ENCODE measurements at regions not wholly inside any gene's neighbourhood (a gene's known extent, or its start where the extent isn't known, plus 50 kb on each side); places are given as distances from the start of the nearest gene placed in this dataset.

GRCh38 chr12:76611533-76611932, 52.0 kb upstream of the OSBPL8 start:
- peak; percentile 82 for DNase-seq (ENCODE audit: low spot score)

DNA sequence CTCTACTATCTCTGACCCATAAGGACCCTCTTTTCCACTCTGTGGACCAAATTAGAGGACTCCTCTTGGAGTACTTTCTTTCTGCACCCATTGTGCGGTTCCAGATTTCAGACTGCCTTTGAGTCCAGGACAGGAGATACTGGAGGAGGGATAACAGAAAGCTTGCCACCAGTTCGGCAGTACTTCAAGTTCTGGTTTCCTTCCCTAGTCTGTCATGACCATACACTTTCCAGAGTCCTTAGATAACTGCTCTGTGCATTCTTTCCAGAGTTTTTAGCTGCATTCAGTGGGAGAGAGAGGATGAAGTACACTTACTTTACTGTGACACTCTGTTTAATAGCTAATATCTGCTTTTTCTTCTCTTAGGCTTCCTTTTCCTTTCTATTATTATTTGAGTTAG, 54.8 kb upstream of the OSBPL8 start:
- DNase-seq (ENCODE audit: low spot score), result no peak

GRCh38 chr12:76618031-76618430, 58.5 kb upstream of the OSBPL8 start:
- no peak for DNase-seq (ENCODE audit: low spot score)

DNA sequence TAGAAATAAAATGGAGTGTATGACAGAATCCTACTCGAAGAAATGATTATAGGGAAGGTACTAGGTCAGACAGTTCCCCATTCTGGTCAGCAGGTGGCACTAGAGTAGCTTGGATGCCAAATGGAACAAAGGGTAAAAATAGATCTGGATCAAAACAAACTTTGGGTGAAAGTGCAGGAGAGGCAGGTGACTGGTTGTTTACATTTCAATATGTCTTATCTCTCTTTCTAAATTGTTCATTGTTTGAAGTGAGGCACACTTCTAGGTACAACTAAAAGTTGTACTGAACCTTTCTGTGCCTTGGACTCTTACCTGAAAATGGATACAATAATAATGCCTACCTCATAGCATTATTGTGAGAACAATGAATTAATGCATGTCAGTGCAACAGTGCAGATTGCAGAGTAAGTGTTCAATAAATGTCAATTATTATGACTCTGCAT, 62.0 kb upstream of the OSBPL8 start:
- peak; percentile 63 for DNase-seq (ENCODE audit: low spot score)

DNA sequence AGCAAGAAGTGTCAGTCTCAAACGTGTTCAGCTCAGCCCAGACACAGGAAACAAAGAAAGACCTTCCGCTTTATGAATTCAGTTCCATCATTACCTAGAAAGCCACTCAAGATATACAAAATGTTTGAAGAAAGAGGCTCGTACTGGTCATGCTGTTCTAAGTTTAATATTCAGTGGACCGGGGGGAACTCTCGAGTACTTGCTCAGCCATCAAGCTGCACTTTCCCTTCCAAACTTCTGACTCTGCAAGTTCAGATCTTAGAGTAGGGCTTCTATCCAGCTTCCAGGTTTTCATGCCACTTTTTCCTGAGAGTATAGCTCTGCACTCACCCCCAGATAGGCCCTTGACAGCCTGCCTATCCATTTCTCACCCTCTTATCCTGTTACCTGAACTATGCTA, 62.8 kb upstream of the OSBPL8 start:
- DNase-seq (ENCODE audit: low spot score), result no peak

DNA sequence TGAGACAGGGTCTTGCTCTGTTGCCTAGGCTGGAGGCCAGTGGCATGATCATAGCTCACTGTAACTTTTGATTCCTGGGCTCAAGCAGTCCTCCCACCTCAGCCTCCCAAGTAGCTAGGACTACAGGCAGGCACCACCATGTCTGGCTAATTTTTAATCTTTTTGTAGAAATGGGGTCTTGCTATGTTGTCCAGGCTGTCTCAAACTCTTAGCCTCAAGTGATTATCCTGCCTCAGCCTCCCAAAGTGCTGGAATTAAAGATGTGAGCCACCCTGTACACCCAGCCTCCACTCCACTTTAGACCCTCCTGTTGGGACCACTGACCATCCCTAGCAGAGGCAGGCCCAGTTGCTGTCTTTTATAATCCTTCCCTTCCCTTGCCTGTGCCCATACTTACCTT, 63.3 kb upstream of the OSBPL8 start:
- DNase-seq (ENCODE audit: low spot score), result no peak

DNA sequence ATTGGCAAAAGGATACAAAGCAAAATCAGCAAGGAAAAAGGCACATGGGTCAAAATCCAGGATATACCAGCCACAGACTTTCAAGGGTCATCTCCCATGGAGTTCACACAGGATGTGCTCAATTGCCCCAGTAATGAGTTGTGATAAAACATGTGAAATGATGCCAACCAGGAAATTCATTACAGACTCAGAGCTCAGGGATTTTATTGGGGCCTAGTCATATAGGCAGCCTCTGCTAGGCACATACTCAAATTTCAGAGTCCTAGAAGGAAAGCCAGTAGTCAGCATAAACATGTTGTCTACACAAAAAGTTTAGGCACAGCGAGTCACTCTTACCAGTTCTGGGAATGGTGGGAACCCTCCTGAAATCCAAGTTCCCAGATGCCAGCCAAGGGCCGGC, 64.4 kb upstream of the OSBPL8 start:
- peak; percentile 10 for DNase-seq (ENCODE audit: low spot score)

- DNase-seq (ENCODE audit: low spot score), result no peak
These were observed 68.0 kb upstream of the OSBPL8 start for GRCh38 chr12:76627346-76628135.

- no peak for DNase-seq (ENCODE audit: low spot score)
These were observed 69.2 kb upstream of the OSBPL8 start for GRCh38 chr12:76628745-76629144.

DNA sequence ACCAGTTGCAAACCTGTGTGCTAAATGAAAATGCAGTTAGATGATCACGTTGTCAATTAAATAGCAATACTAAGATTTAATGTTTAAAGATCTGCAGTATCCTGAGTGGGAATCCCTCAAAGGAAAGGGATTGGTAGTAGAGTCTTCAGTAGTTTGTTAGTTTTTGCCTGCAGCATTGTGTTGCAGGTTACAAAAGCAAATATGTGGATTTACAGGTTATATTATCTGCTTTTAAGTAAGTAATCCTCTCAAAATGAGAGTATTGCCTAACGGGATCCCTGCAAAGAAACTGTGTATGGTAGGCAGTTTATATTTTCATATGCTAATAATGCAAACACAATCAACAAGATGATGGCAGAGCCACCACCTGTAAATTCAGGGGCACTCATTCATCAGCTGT, 72.2 kb upstream of the OSBPL8 start:
- DNase-seq (ENCODE audit: low spot score), result no peak

DNA sequence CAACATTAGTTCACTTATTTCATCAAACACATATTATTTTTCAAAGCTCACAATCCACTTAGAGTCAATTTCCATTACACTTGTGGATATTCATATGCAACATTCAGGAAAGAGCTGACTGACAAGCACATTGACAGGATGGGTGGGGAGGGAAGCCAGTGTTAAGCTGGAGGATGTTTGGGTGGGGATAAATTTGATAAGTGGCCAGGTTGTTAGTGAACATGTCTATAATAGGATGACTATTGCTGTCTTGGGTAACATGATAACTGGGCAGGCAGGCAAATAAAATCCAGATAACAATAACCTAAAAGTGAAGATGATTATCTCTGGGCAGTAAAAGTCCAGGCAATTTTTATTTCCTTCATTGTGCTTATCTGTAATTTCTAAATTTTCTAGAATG, 73.8 kb upstream of the OSBPL8 start:
- DNase-seq (ENCODE audit: low spot score), result no peak

- no peak for DNase-seq (ENCODE audit: low spot score)
These were observed 74.6 kb upstream of the OSBPL8 start for GRCh38 chr12:76634133-76634532.

GRCh38 chr12:76636121-76636692, 76.6 kb upstream of the OSBPL8 start:
- DNase-seq (ENCODE audit: low spot score), result peak; percentile 9

GRCh38 chr12:76637807-76638206, 78.2 kb upstream of the OSBPL8 start:
- DNase-seq (ENCODE audit: low spot score), result no peak

DNA sequence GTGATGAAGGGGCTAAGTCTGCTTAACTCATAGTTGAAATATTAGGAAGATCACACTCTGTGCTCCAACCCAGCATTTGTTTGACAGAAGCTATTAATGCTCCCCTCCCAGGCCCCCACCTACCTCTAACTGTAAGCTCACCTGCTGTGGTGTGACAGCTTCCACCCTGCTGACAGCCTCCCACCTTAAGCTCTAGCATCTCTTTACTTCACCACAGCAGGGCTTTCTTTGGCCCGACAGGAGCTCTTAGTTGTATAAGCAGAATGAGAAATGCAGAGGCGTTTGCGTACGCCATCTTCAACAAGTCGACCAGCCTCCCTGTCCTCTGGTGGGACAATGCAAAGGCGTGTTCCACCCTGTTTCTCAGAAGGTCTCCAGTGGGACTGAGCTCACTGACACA, 80.1 kb upstream of the OSBPL8 start:
- DNase-seq (ENCODE audit: low spot score), result no peak

- DNase-seq (ENCODE audit: low spot score), result no peak
These were observed 81.5 kb upstream of the OSBPL8 start for GRCh38 chr12:76641073-76641472.

DNA sequence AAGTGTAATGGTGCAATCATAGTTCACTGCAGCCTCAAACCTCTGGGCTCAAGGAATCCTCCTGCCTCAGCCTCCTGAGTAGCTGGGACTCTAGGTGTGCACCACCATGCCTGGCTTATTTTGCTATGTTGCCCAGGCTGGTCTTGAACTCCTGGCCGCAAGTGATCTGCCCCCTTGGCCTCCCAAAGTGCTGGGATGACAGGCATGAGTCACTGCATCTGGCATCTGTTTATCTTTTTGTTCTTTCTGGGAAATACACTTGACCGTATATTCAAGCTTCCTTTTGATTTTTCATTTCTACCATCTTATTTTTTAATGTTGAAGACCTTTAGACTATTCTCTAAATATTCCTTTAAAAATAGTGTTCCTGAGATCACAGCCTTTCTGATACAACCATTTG, 82.4 kb upstream of the OSBPL8 start:
- DNase-seq (ENCODE audit: low spot score), result no peak

GRCh38 chr12:76643438-76643837, 83.9 kb upstream of the OSBPL8 start:
- DNase-seq (ENCODE audit: low spot score), result no peak

DNA sequence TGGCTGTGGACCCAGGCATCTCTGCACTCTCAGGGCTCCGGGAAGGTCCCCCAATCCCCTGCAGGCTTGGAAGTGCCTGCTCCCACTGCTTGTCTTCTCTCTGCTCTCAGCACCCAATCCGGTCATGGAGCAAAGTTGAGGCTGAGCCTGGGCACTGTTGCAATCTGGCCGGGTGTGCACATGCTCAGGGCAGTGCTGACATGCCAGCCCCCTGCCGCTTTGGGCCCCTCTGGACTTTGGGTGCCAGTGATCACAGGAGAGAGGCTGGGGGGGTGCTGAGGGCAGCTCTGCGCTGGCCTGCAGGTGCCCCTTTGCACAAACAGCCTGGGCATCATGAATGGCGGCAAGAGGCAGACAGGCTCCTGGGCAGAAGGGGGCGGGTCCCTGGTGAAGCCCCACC, 85.4 kb upstream of the OSBPL8 start:
- DNase-seq (ENCODE audit: low spot score), result no peak

GRCh38 chr12:76645934-76646333, 86.4 kb upstream of the OSBPL8 start:
- DNase-seq (ENCODE audit: low spot score), result no peak

- DNase-seq (ENCODE audit: low spot score), result no peak
These were observed 86.8 kb upstream of the OSBPL8 start for GRCh38 chr12:76646366-76646765.

GRCh38 chr12:76649099-76649498, 89.5 kb upstream of the OSBPL8 start:
- no peak for DNase-seq (ENCODE audit: low spot score)

DNA sequence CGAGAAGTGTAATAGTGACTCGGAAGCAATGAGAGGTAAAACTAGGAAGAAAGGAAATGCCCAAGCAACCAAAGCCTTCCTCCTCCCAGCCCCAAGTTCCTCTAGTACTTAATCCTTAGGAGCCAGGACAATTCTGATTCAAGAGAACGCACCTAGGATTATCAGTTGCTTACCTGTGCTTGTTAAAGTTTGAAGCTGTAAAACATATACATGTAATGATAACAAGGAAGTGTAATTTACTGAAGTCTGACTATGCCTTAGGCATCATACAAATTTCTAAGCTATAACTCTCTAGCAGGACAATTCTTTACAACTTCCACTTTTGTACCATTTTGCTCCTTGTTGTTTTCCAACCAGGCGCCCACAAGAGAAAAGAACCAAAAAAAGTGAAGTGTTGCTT, 92.8 kb upstream of the OSBPL8 start:
- no peak for DNase-seq (ENCODE audit: low spot score)

DNA sequence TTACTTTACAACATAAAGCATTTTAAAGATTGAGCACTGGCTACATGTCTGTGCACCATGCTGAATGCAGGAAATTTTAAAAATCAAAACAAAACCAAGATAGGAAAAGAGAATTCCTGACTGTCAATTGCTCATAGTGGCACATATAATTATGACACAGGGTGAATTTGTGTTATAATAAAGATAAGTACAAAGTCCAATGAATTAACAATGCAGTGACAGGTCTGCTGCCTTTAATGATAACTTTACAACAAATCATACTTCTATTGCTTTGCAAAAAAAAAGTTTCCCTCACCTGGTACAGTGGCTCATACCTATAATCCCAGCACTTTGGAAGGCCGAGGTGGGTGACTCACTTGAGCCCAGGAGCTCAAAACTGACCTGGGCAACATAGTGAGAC, 93.8 kb upstream of the OSBPL8 start:
- DNase-seq (ENCODE audit: low spot score), result no peak
